ENCODE measurements at regions not wholly inside any gene's neighbourhood (a gene's known extent, or its start where the extent isn't known, plus 50 kb on each side); places are given as distances from the start of the nearest gene placed in this dataset.

- TF ChIP-seq CTCF (IDR thresholded peaks at IDR 0.05) (no peak), EZH2 (IDR thresholded peaks at IDR 0.05; ENCODE audit: borderline replicate concordance, insufficient read depth, low read depth, low read length, poor library complexity, severe bottlenecking) (no peak)
Observed at GRCh38 chr12:24561882-24562770, 386.8 kb downstream of the BCAT1 start.
